HT1080 (cell line): ENCODE measurements at regions not wholly inside any gene's neighbourhood (a gene's known extent, or its start where the extent isn't known, plus 50 kb on each side); places are given as distances from the start of the nearest gene placed in this dataset.
"Not testable (repeated sequence)": the region's sequence is repeated elsewhere in the genome, so short reads cannot be mapped to it uniquely, and the experiment has no call there.

ENCODE experiments used
- DNase-seq: peaks from one replicate; pipeline ENCODE4 v3.0.0-alpha.2; 2015; ENCODE audit warnings: low read depth

- no peak for DNase-seq
These were observed 605.1 kb upstream of the ID4 start for GRCh38 chr6:19231878-19232561.

- DNase-seq: no peak
These were observed 591.5 kb upstream of the ID4 start for GRCh38 chr6:19245656-19246055.

- DNase-seq: not testable (repeated sequence)
These were observed 590.0 kb upstream of the ID4 start for GRCh38 chr6:19247181-19247580.

GRCh38 chr6:19256123-19256522 is 581.0 kb upstream of the ID4 start:
- DNase-seq: not testable (repeated sequence)

- no peak for DNase-seq
These were observed 575.5 kb upstream of the ID4 start for GRCh38 chr6:19261642-19262041.

GRCh38 chr6:19268117-19268516 is 569.1 kb upstream of the ID4 start:
- no peak for DNase-seq

GRCh38 chr6:19268718-19269117 is 568.5 kb upstream of the ID4 start:
- DNase-seq: no peak

- no peak for DNase-seq
These were observed 567.8 kb upstream of the ID4 start for GRCh38 chr6:19269341-19269898.

- no peak for DNase-seq
These were observed 566.6 kb upstream of the ID4 start for GRCh38 chr6:19270616-19271015.

GRCh38 chr6:19279273-19279684 is 557.9 kb upstream of the ID4 start:
- no peak for DNase-seq

GRCh38 chr6:19287928-19288327 is 549.2 kb upstream of the ID4 start:
- DNase-seq: no peak

- no peak for DNase-seq
These were observed 547.7 kb upstream of the ID4 start for GRCh38 chr6:19289457-19289856.

- no peak for DNase-seq
These were observed 539.3 kb upstream of the ID4 start for GRCh38 chr6:19297880-19298279.

- no peak for DNase-seq
These were observed 538.7 kb upstream of the ID4 start for GRCh38 chr6:19298421-19298820.

GRCh38 chr6:19299129-19299528 is 538.0 kb upstream of the ID4 start:
- DNase-seq: no peak

- DNase-seq: peak; percentile 57
These were observed 535.2 kb upstream of the ID4 start for GRCh38 chr6:19301980-19302379.

- DNase-seq: no peak
These were observed 533.8 kb upstream of the ID4 start for GRCh38 chr6:19303383-19303782.

- DNase-seq: no peak
These were observed 527.5 kb upstream of the ID4 start for GRCh38 chr6:19309661-19310060.

- DNase-seq: no peak
These were observed 525.4 kb upstream of the ID4 start for GRCh38 chr6:19311786-19312185.

- DNase-seq: no peak
These were observed 524.8 kb upstream of the ID4 start for GRCh38 chr6:19312241-19312978.

- no peak for DNase-seq
These were observed 519.7 kb upstream of the ID4 start for GRCh38 chr6:19317431-19317986.

GRCh38 chr6:19319005-19319404 is 518.2 kb upstream of the ID4 start:
- no peak for DNase-seq
